Endothelial cell of umbilical vein (primary cell): ENCODE measurements at regions not wholly inside any gene's neighbourhood (a gene's known extent, or its start where the extent isn't known, plus 50 kb on each side); places are given as distances from the start of the nearest gene placed in this dataset.
A peak's percentile ranks its signal among the peaks of the same experiment; 100 is the strongest.

Experiments
- BruUV-seq: library from RNA; stranded (reverse); fragments of 400-500 nt; replicated peaks from 2 replicates; lab custom pipeline; 2021; lab: Mats Ljungman, UMichigan
- CTCF ChIA-PET: fragments of 300-600, 350-600 bp; sonication (Branson Sonifier 250); formaldehyde crosslinking; loops from one replicate; lab custom pipeline; 2021; ENCODE audit warnings: antibody characterized with exemption, inconsistent platforms; lab: Charles Lee
- POLR2A ChIA-PET: fragments of 300-600, 350-600 bp; sonication (Branson Sonifier 250); formaldehyde crosslinking; loops from one replicate; lab custom pipeline; 2021; ENCODE audit warnings: antibody characterized with exemption, inconsistent platforms; lab: Charles Lee
- DNase-seq: peaks from one replicate; pipeline ENCODE4 v3.0.0-alpha.2; 2011; ENCODE audit warnings: low read depth, low spot score
- FAIRE-seq: peaks from 2 replicates; lab custom pipeline; 2011; peaks lifted over from hg19 to GRCh38; lab: Jason Lieb, UNC
- H2AFZ ChIP-seq: 2 replicates; pipeline ENCODE4 v1.6.0; 2012; ENCODE audit warnings: low read depth, low read length, control low read depth, inconsistent platforms
- H3K27ac ChIP-seq: 2 replicates; pipeline ENCODE4 v1.5.1; 2011; ENCODE audit warnings: low read depth, mild to moderate bottlenecking, control low read depth, low read length, moderate library complexity; ENCODE audit not compliant: insufficient read depth
- H3K27me3 ChIP-seq, 2 experiments: 2 replicates each; pipeline versions ENCODE4 v1.6.0 to v1.6.1; 2011; ENCODE audit warnings: low read length in 2 of 2, mixed read lengths in 1 of 2; ENCODE audit not compliant: control insufficient read depth in 2 of 2, insufficient read depth in 2 of 2
- H3K36me3 ChIP-seq, 2 experiments: 2 replicates in 1 of 2; 3 replicates in 1 of 2; pipeline ENCODE4 v1.5.1; 2011; ENCODE audit warnings: low read length in 2 of 2, mild to moderate bottlenecking in 1 of 2, moderate library complexity in 1 of 2; ENCODE audit not compliant: control insufficient read depth in 2 of 2, insufficient read depth in 2 of 2; ENCODE audit errors: extremely low read depth in 1 of 2
- H3K4me1 ChIP-seq: 3 replicates; pipeline ENCODE4 v1.5.1; 2011; ENCODE audit warnings: mild to moderate bottlenecking, low read length; ENCODE audit not compliant: control insufficient read depth, insufficient read depth; ENCODE audit errors: extremely low read depth
- H3K4me2 ChIP-seq: 2 replicates; pipeline ENCODE4 v1.6.1; 2011; ENCODE audit warnings: low read length, control low read depth, mixed read lengths; ENCODE audit not compliant: insufficient read depth
- H3K4me3 ChIP-seq, 3 experiments: fragments of 200-600 bp in 1 of 3; sonication (generic), shearing (Covaris generic) in 1 of 3; replicated peaks in 1 of 3; 2 replicates each; pipeline ENCODE4 v1.5.1; 2011 to 2016; ENCODE audit warnings: control low read depth in 3 of 3, low read length in 3 of 3, mild to moderate bottlenecking in 2 of 3, inconsistent platforms in 1 of 3, low read depth in 1 of 3, moderate library complexity in 1 of 3; ENCODE audit not compliant: insufficient read depth in 1 of 3
- H3K79me2 ChIP-seq: 2 replicates; pipeline ENCODE4 v1.6.0; 2012; ENCODE audit warnings: low read length, inconsistent platforms; ENCODE audit not compliant: control insufficient read depth, insufficient read depth
- H3K9ac ChIP-seq: replicated peaks from 2 replicates; pipeline ENCODE3; 2011; ENCODE audit warnings: low read length, control low read depth; ENCODE audit not compliant: insufficient read depth; ENCODE audit errors: extremely low read depth
- H3K9me1 ChIP-seq: replicated peaks from 3 replicates; pipeline ENCODE4 v1.6.0; 2011; ENCODE audit warnings: mild to moderate bottlenecking, low read length; ENCODE audit not compliant: control insufficient read depth, insufficient read depth; ENCODE audit errors: extremely low read depth
- H3K9me3 ChIP-seq: replicated peaks from 2 replicates; pipeline ENCODE4 v1.5.1; 2012; ENCODE audit warnings: low read length, inconsistent platforms; ENCODE audit not compliant: control insufficient read depth, insufficient read depth
- H4K20me1 ChIP-seq: replicated peaks from 2 replicates; pipeline ENCODE3; 2011; ENCODE audit warnings: mild to moderate bottlenecking, low read length; ENCODE audit not compliant: control insufficient read depth, insufficient read depth; ENCODE audit errors: extremely low read depth
- EZH2 ChIP-seq: IDR thresholded peaks from 2 replicates; pipeline ENCODE4 v1.6.1; 2012; ENCODE audit warnings: borderline replicate concordance, low read depth, mild to moderate bottlenecking, moderate library complexity, low read length, inconsistent platforms; ENCODE audit not compliant: severe bottlenecking
- FOS ChIP-seq: IDR thresholded peaks from 2 replicates; pipeline ENCODE4 v1.6.1; 2011; ENCODE audit warnings: mild to moderate bottlenecking, low read length, moderate library complexity, borderline replicate concordance; ENCODE audit not compliant: insufficient read depth
- GATA2 ChIP-seq: IDR thresholded peaks from 2 replicates; pipeline ENCODE4 v1.7.0; 2011; ENCODE audit warnings: low read depth, mild to moderate bottlenecking, moderate library complexity, mixed read lengths, low read length; ENCODE audit not compliant: insufficient read length, insufficient read depth
- JUN ChIP-seq: IDR thresholded peaks from 2 replicates; pipeline ENCODE4 v1.6.1; 2011; ENCODE audit warnings: borderline replicate concordance, low read depth; ENCODE audit not compliant: insufficient read length, insufficient read depth
- MAX ChIP-seq: IDR thresholded peaks from 2 replicates; pipeline ENCODE4 v1.6.1; 2011; ENCODE audit not compliant: insufficient read depth, insufficient read length
- MYC ChIP-seq: IDR thresholded peaks from one replicate; pipeline ENCODE4 v1.6.1; 2011; ENCODE audit warnings: mild to moderate bottlenecking, low read depth, low read length
- POLR2AphosphoS5 ChIP-seq: IDR thresholded peaks from 2 replicates; pipeline ENCODE4 v1.6.1; 2012; ENCODE audit warnings: low read depth, mild to moderate bottlenecking, control low read depth, low read length, moderate library complexity; ENCODE audit not compliant: insufficient read depth
- dilution Hi-C: fragments of 300-500 bp; cut with MboI; formaldehyde crosslinking; loops from one replicate; pipeline ENCODE4 v1.15.0; 2019; ENCODE audit warnings: low sequenced_read_pairs; ENCODE audit not compliant: extremely low pct_ligation_motif_present
- intact Hi-C: fragments of 100-400 bp; cut with micrococcal nuclease; formaldehyde crosslinking; loops from one replicate; pipeline ENCODE4 v1.10.0; 2022
- TF ChIP-seq, protein P1 (sequence below), 2 donors: IDR thresholded peaks; 1 replicate in 1 of 2; 2 replicates in 1 of 2; pipeline ENCODE4 v1.5.1; 2011; ENCODE audit warnings: low read length in 2 of 2, mild to moderate bottlenecking in 2 of 2, moderate library complexity in 2 of 2, control low read depth in 1 of 2, inconsistent platforms in 1 of 2, low read depth in 1 of 2; ENCODE audit not compliant: insufficient read depth in 1 of 2; ENCODE audit errors: extremely low read depth in 1 of 2

DNA sequence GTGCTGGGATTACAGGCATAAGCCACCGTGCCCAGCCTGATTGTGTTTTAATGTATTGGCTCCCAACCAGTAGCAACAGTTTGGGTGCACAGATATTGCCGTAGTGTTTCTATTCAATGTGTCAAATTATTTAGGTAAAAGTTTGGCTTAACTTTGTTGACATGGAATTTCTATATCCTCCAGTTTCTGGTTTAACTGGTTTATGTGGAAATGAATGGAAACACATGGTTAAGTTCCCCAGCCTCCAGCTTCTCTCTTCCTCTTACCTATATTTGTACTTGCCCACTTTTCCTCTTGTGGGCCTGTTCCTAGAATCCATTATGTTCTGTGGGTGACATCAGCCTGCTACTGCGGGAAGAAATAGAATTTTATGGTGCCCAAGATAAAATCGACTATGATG lies 53.9 kb upstream of the ESR1 start:
- FAIRE-seq (no peak), DNase-seq (no peak)
- no peaks in the 10 kb centered on the region for H3K9me3 ChIP-seq
- POLR2A ChIA-PET = no interaction called here
- H3K9ac ChIP-seq = no peak overlapping the region
- BruUV-seq = no TSS peak
- H4K20me1 ChIP-seq = no peaks in the 10 kb centered on the region
- dilution Hi-C loops = no loop called here
- intact Hi-C loops = no loop called here
- no peak overlapping the region for H3K4me2 ChIP-seq
- H3K4me3 ChIP-seq = no peak overlapping the region
- H3K9me1 ChIP-seq = no peaks in the 10 kb centered on the region
- no peak overlapping the region for H3K27ac ChIP-seq
- TF ChIP-seq EZH2 = no peak
- TF ChIP-seq FOS = no peak
- TF ChIP-seq MYC = no peak
- CTCF ChIA-PET = interaction anchor here (1.4 kb wide), 1 partner anchor 26 kb away, joined by 4 read pairs; no protein-coding TSS in a partner anchor
- H3K4me1 ChIP-seq = peaks cover 3% of the 10 kb centered on the region
- H3K27me3 ChIP-seq = peaks cover 3 to 6% of the 10 kb centered on the region in 2 experiments
- no peak overlapping the region for H2AFZ ChIP-seq
- no peaks in the 10 kb centered on the region for H3K36me3 ChIP-seq
- H3K79me2 ChIP-seq = no peaks in the 10 kb centered on the region

- DNase-seq (peak; percentile 16), FAIRE-seq (peak; percentile 46)
- Histone ChIP-seq H2AFZ (no peak overlapping the region), H3K27me3 (no peaks in the 10 kb centered on the region), H3K9ac (no peak overlapping the region), H3K79me2 (no peaks in the 10 kb centered on the region), H3K36me3 (no peaks in the 10 kb centered on the region), H3K4me2 (no peak overlapping the region), H3K4me3 (no peak overlapping the region), H4K20me1 (no peaks in the 10 kb centered on the region), H3K9me3 (no peaks in the 10 kb centered on the region), H3K4me1 (peaks cover 6% of the 10 kb centered on the region), H3K27ac (no peak overlapping the region), H3K9me1 (no peaks in the 10 kb centered on the region)
- intact Hi-C loops = no loop called here
- CTCF ChIA-PET = interaction anchor here (0.9 to 1.0 kb wide), 2 partner anchors 8 to 82 kb away, joined by 3 to 4 read pairs; no protein-coding TSS in a partner anchor
- no TSS peak for BruUV-seq
- dilution Hi-C loops = no loop called here
- POLR2A ChIA-PET = no interaction called here
- TF ChIP-seq, protein P1, sequence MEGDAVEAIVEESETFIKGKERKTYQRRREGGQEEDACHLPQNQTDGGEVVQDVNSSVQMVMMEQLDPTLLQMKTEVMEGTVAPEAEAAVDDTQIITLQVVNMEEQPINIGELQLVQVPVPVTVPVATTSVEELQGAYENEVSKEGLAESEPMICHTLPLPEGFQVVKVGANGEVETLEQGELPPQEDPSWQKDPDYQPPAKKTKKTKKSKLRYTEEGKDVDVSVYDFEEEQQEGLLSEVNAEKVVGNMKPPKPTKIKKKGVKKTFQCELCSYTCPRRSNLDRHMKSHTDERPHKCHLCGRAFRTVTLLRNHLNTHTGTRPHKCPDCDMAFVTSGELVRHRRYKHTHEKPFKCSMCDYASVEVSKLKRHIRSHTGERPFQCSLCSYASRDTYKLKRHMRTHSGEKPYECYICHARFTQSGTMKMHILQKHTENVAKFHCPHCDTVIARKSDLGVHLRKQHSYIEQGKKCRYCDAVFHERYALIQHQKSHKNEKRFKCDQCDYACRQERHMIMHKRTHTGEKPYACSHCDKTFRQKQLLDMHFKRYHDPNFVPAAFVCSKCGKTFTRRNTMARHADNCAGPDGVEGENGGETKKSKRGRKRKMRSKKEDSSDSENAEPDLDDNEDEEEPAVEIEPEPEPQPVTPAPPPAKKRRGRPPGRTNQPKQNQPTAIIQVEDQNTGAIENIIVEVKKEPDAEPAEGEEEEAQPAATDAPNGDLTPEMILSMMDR (IDR thresholded peaks at IDR 0.05; ENCODE audit: extremely low read depth in 1 of 2, insufficient read depth in 1 of 2, low read depth in 1 of 2, low read length in 2 of 2) = no peak
- TF ChIP-seq JUN (no peak), GATA2 (no peak), POLR2AphosphoS5 (no peak), MAX (no peak), EZH2 (no peak), FOS (no peak), MYC (no peak)
Observed at GRCh38 chr6:151757506-151757955, 50.0 kb upstream of the ESR1 start.
